ENCODE measurements at regions not wholly inside any gene's neighbourhood (a gene's known extent, or its start where the extent isn't known, plus 50 kb on each side); places are given as distances from the start of the nearest gene placed in this dataset.
"Not testable (repeated sequence)": the region's sequence is repeated elsewhere in the genome, so short reads cannot be mapped to it uniquely, and the experiment has no call there.

- Histone ChIP-seq H3K9ac (ENCODE audit: low read depth, low read length, poor library complexity, severe bottlenecking) (no peak overlapping the region), H2AFZ (ENCODE audit: low read length) (peak overlapping the region; percentile 74; the same call in 1 of the 2 replicates), H3K36me3 (ENCODE audit: insufficient read depth, low read length) (no peaks in the 10 kb centered on the region), H3K27me3 (ENCODE audit: insufficient read depth, low read length, poor library complexity, severe bottlenecking) (no peaks in the 10 kb centered on the region), H3K4me1 (ENCODE audit: insufficient read depth, low read length, poor library complexity, severe bottlenecking) (peaks cover 13% of the 10 kb centered on the region), H4K20me1 (ENCODE audit: insufficient read depth, low read length, poor library complexity, severe bottlenecking) (no peaks in the 10 kb centered on the region), H3K4me2 (ENCODE audit: low read depth, low read length, poor library complexity, severe bottlenecking) (no peak overlapping the region), H3K79me2 (ENCODE audit: insufficient read depth, low read length) (no peaks in the 10 kb centered on the region), H3K4me3 (ENCODE audit: low read length, poor library complexity, severe bottlenecking) (no peak overlapping the region), H3K9me3 (ENCODE audit: insufficient read depth, low read depth, low read length) (no peaks in the 10 kb centered on the region), H3K9me2 (replicated peaks; ENCODE audit: low read depth, low read length) (no peaks in the 10 kb centered on the region), H3F3A (ENCODE audit: low read depth) (no peaks in the 10 kb centered on the region)
- TF ChIP-seq, protein P1, sequence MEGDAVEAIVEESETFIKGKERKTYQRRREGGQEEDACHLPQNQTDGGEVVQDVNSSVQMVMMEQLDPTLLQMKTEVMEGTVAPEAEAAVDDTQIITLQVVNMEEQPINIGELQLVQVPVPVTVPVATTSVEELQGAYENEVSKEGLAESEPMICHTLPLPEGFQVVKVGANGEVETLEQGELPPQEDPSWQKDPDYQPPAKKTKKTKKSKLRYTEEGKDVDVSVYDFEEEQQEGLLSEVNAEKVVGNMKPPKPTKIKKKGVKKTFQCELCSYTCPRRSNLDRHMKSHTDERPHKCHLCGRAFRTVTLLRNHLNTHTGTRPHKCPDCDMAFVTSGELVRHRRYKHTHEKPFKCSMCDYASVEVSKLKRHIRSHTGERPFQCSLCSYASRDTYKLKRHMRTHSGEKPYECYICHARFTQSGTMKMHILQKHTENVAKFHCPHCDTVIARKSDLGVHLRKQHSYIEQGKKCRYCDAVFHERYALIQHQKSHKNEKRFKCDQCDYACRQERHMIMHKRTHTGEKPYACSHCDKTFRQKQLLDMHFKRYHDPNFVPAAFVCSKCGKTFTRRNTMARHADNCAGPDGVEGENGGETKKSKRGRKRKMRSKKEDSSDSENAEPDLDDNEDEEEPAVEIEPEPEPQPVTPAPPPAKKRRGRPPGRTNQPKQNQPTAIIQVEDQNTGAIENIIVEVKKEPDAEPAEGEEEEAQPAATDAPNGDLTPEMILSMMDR (conservative IDR thresholded peaks at IDR 0.05; ENCODE audit: low read length): no peak
- TF ChIP-seq EZH2phosphoT487 (IDR thresholded peaks at IDR 0.05; ENCODE audit: borderline replicate concordance): no peak
Measured at GRCh38 chr1:157312082-157312812, 174.1 kb upstream of the ETV3 start.

GRCh38 chr1:157311730-157312081, 173.5 kb upstream of the ETV3 start:
- no peaks in the 10 kb centered on the region for H4K20me1 ChIP-seq (ENCODE audit: insufficient read depth, low read length, poor library complexity, severe bottlenecking)
- H3K4me3 ChIP-seq (ENCODE audit: low read length, poor library complexity, severe bottlenecking): no peak overlapping the region
- no peaks in the 10 kb centered on the region for H3K36me3 ChIP-seq (ENCODE audit: insufficient read depth, low read length)

GRCh38 chr1:157310805-157311729, 172.9 kb upstream of the ETV3 start:
- H3F3A ChIP-seq (ENCODE audit: low read depth); H3K9ac ChIP-seq (ENCODE audit: low read depth, low read length, poor library complexity, severe bottlenecking); H3K79me2 ChIP-seq (ENCODE audit: insufficient read depth, low read length); H3K27me3 ChIP-seq (ENCODE audit: insufficient read depth, low read length, poor library complexity, severe bottlenecking); H3K9me2 ChIP-seq (replicated peaks; ENCODE audit: low read depth, low read length); H3K9me3 ChIP-seq (ENCODE audit: insufficient read depth, low read depth, low read length); H4K20me1 ChIP-seq (ENCODE audit: insufficient read depth, low read length, poor library complexity, severe bottlenecking); H3K36me3 ChIP-seq (ENCODE audit: insufficient read depth, low read length); H3K4me3 ChIP-seq (ENCODE audit: low read length, poor library complexity, severe bottlenecking): not testable (repeated sequence)
- H3K4me2 ChIP-seq (ENCODE audit: low read depth, low read length, poor library complexity, severe bottlenecking): peak overlapping the region; percentile 26
- H3K4me1 ChIP-seq (ENCODE audit: insufficient read depth, low read length, poor library complexity, severe bottlenecking): peaks cover 13% of the 10 kb centered on the region
- TF ChIP-seq, protein P1 (conservative IDR thresholded peaks at IDR 0.05; ENCODE audit: low read length): peak; percentile 76
- H2AFZ ChIP-seq (ENCODE audit: low read length): peak overlapping the region; percentile 51; the same call in 1 of the 2 replicates

More at GRCh38 chr1:157311730-157312081, 173.5 kb upstream of the ETV3 start:
- no peaks in the 10 kb centered on the region for H3K9me2 ChIP-seq (replicated peaks; ENCODE audit: low read depth, low read length)
- no peaks in the 10 kb centered on the region for H3K27me3 ChIP-seq (ENCODE audit: insufficient read depth, low read length, poor library complexity, severe bottlenecking)
- H3K4me2 ChIP-seq (ENCODE audit: low read depth, low read length, poor library complexity, severe bottlenecking): peak overlapping the region; percentile 26
- no peaks in the 10 kb centered on the region for H3K9me3 ChIP-seq (ENCODE audit: insufficient read depth, low read depth, low read length)
- H2AFZ ChIP-seq (ENCODE audit: low read length): no peak overlapping the region; the same call in 1 of the 2 replicates
- H3K4me1 ChIP-seq (ENCODE audit: insufficient read depth, low read length, poor library complexity, severe bottlenecking): peaks cover 13% of the 10 kb centered on the region
- no peaks in the 10 kb centered on the region for H3F3A ChIP-seq (ENCODE audit: low read depth)
- no peak overlapping the region for H3K9ac ChIP-seq (ENCODE audit: low read depth, low read length, poor library complexity, severe bottlenecking)
- TF ChIP-seq, protein P1 (conservative IDR thresholded peaks at IDR 0.05; ENCODE audit: low read length): no peak
- TF ChIP-seq EZH2phosphoT487 (IDR thresholded peaks at IDR 0.05; ENCODE audit: borderline replicate concordance): no peak
- no peaks in the 10 kb centered on the region for H3K79me2 ChIP-seq (ENCODE audit: insufficient read depth, low read length)

All from Loucy (cell line).